Transverse colon (tissue), 4 donors: ENCODE measurements at regions not wholly inside any gene's neighbourhood (a gene's known extent, or its start where the extent isn't known, plus 50 kb on each side); places are given as distances from the start of the nearest gene placed in this dataset.

Source experiments
- CTCF ChIP-seq, 5 experiments: fragments of 200-600 bp in 3 of 5; fragments of 450-650 bp in 2 of 5; sonication (generic) in 3 of 5; IDR thresholded peaks; 1 replicate in 2 of 5; 2 replicates in 3 of 5; pipeline ENCODE4 v1.5.1; 2016 to 2017; ENCODE audit warnings: antibody characterized with exemption in 5 of 5, inconsistent platforms in 3 of 5, mild to moderate bottlenecking in 2 of 5, moderate library complexity in 1 of 5
- POLR2A ChIP-seq: fragments of 450-650 bp; IDR thresholded peaks from one replicate; pipeline ENCODE4 v1.6.1; 2016; ENCODE audit warnings: antibody characterized with exemption, mild to moderate bottlenecking, moderate library complexity
- POLR2AphosphoS5 ChIP-seq, 3 donors: sonication (generic); formaldehyde crosslinking; IDR thresholded peaks; one replicate each; pipeline ENCODE4 v1.6.1; 2016; ENCODE audit warnings: antibody characterized with exemption in 3 of 3

- TF ChIP-seq POLR2A (no peak), CTCF (IDR thresholded peaks at IDR 0.05) (no peak), POLR2AphosphoS5 (IDR thresholded peaks at IDR 0.05) (no peak)
Measured at GRCh38 chr2:104462731-104463130, 391.2 kb upstream of the POU3F3 start.
